Nephron (organoid): ENCODE measurements at regions not wholly inside any gene's neighbourhood (a gene's known extent, or its start where the extent isn't known, plus 50 kb on each side); places are given as distances from the start of the nearest gene placed in this dataset.

Experiments used
- H3K27ac Mint-ChIP-seq, 3 experiments: 2 replicates each; pipeline ENCODE4 v1.8.0; 2020; ENCODE audit warnings: mixed read lengths in 3 of 3, mild to moderate bottlenecking in 2 of 3, moderate library complexity in 1 of 3
- H3K27me3 Mint-ChIP-seq: 2 replicates; pipeline ENCODE4 v1.8.0; 2021; ENCODE audit warnings: low read depth, mild to moderate bottlenecking, moderate library complexity, mixed read lengths
- H3K36me3 Mint-ChIP-seq: 2 replicates; pipeline ENCODE4 v1.8.0; 2020; ENCODE audit warnings: low read depth, mixed read lengths
- H3K4me1 Mint-ChIP-seq: 2 replicates; pipeline ENCODE4 v1.8.0; 2020; ENCODE audit warnings: mixed read lengths
- H3K4me3 Mint-ChIP-seq, 3 experiments: 2 replicates each; pipeline ENCODE4 v1.8.0; 2020; ENCODE audit warnings: mild to moderate bottlenecking in 3 of 3, mixed read lengths in 3 of 3, moderate library complexity in 2 of 3
- H3K9me3 Mint-ChIP-seq: 2 replicates; pipeline ENCODE4 v1.8.0; 2020; ENCODE audit warnings: mixed read lengths
- CTCF ChIP-seq, 3 experiments: fragments of 200-600 bp; sonication (generic); IDR thresholded peaks; one replicate each; pipeline ENCODE4 v1.5.0; 2021; ENCODE audit warnings: antibody characterized with exemption in 3 of 3; ENCODE audit not compliant: unreplicated experiment in 3 of 3

- H3K9me3 Mint-ChIP-seq, result no peaks in the 10 kb centered on the region
- H3K27me3 Mint-ChIP-seq, result peaks cover 45% of the 10 kb centered on the region
- no peaks in the 10 kb centered on the region for H3K36me3 Mint-ChIP-seq
- peak overlapping the region in 2 of 3 experiments; percentile 13 to 24 for H3K27ac Mint-ChIP-seq
- no peak overlapping the region for H3K4me3 Mint-ChIP-seq
- no peak for TF ChIP-seq CTCF (IDR thresholded peaks at IDR 0.05; ENCODE audit: unreplicated experiment in 3 of 3)
- H3K4me1 Mint-ChIP-seq, result peaks cover 45% of the 10 kb centered on the region
Observed at GRCh38 chr3:194019398-194020165, 116.4 kb upstream of the HES1 start.

GRCh38 chr3:194022052-194022451 is 113.9 kb upstream of the HES1 start:
- Mint-ChIP-seq H3K9me3 (no peaks in the 10 kb centered on the region), H3K27me3 (peaks cover 48% of the 10 kb centered on the region), H3K4me3 (no peak overlapping the region), H3K36me3 (no peaks in the 10 kb centered on the region), H3K27ac (no peak overlapping the region), H3K4me1 (peaks cover 34% of the 10 kb centered on the region)
- TF ChIP-seq CTCF (IDR thresholded peaks at IDR 0.05; ENCODE audit: unreplicated experiment in 3 of 3), result no peak

- H3K9me3 Mint-ChIP-seq, result no peaks in the 10 kb centered on the region
- no peak for TF ChIP-seq CTCF (IDR thresholded peaks at IDR 0.05; ENCODE audit: unreplicated experiment in 3 of 3)
- H3K4me3 Mint-ChIP-seq, result no peak overlapping the region
- peaks cover 34% of the 10 kb centered on the region for H3K4me1 Mint-ChIP-seq
- H3K27me3 Mint-ChIP-seq, result peaks cover 49% of the 10 kb centered on the region
- H3K36me3 Mint-ChIP-seq, result no peaks in the 10 kb centered on the region
- H3K27ac Mint-ChIP-seq, result no peak overlapping the region
Observed at GRCh38 chr3:194022816-194023215, 113.1 kb upstream of the HES1 start.

GRCh38 chr3:194023501-194024280 is 112.3 kb upstream of the HES1 start:
- Mint-ChIP-seq H3K27me3 (peaks cover 48% of the 10 kb centered on the region), H3K36me3 (no peaks in the 10 kb centered on the region), H3K27ac (no peak overlapping the region), H3K4me3 (no peak overlapping the region), H3K4me1 (peaks cover 34% of the 10 kb centered on the region), H3K9me3 (no peaks in the 10 kb centered on the region)
- no peak for TF ChIP-seq CTCF (IDR thresholded peaks at IDR 0.05; ENCODE audit: unreplicated experiment in 3 of 3)

GRCh38 chr3:194025119-194025518 is 110.8 kb upstream of the HES1 start:
- Mint-ChIP-seq H3K27me3 (peaks cover 35% of the 10 kb centered on the region), H3K4me3 (no peak overlapping the region), H3K36me3 (no peaks in the 10 kb centered on the region), H3K27ac (no peak overlapping the region), H3K4me1 (peaks cover 24% of the 10 kb centered on the region), H3K9me3 (no peaks in the 10 kb centered on the region)
- TF ChIP-seq CTCF (IDR thresholded peaks at IDR 0.05; ENCODE audit: unreplicated experiment in 3 of 3), result no peak
